ENCODE measurements at regions not wholly inside any gene's neighbourhood (a gene's known extent, or its start where the extent isn't known, plus 50 kb on each side); places are given as distances from the start of the nearest gene placed in this dataset.

DNA sequence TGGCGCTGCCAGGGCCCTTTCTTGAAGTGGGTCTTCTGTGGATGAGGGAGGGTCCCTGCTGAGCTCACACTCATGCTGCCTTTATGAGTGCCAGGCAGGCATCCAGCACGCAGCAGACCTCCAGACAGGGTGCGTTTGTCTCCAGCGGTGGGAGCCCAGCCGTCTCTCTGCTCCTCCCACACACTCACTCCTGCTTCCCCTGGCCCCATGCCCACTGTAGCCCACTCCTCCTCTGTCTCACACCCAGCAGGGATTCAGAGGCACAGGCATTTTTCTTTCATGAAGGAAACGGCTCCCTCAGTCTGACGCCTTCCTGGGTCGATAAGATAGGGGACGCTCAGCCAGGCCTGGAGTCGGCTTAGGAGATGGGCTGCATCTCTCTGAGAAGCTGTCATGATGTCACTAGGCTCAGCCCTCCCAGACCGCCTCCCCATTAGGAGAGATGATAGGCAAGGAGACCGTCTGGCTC lies 183.9 kb upstream of the NCAM1 start:
- in situ Hi-C loops (cut with HindIII; ENCODE audit: low pct_unique_long_range_greater_than_20kb, low sequenced_read_pairs), result no loop called here
- no peak for DNase-seq (ENCODE audit: low read depth, low spot score)

DNA sequence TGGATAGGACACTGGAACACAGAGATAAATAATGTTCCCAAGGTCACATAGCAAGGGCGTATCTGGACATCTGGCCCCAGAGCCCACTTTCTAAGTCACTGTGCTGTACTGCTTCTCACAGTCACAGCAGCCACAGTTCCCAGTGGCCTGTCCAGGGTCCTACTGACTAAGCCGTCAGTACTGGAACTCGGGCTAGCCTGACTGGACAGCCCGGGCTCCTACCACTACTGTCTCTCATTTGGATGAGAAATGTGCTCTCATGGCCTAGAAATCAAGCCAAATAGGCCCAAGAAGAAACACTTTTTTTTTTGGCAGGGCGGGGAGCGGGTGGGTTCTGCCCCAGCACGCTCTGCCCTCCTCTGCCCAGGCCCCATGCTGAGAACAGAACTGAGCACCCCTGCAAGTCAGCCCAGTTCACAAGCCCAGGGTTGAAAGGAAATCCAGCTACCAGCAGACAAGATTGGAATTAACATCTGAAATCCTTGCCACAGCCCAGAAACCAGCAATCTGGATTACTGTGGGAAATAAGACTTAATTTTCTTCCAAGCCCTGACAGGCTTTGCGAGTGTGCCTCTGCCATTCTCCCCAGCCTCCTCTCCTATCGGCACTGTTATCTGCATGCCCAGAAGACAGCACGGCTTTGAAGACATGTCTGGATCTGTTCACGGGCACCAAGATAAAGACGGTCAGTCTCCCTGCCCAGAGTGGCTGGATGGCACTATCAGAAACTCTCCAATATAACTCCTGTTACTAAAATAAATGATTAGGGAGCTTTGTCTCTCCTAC lies 182.9 kb upstream of the NCAM1 start:
- no peak for DNase-seq (ENCODE audit: low read depth, low spot score)
- in situ Hi-C loops (cut with HindIII; ENCODE audit: low pct_unique_long_range_greater_than_20kb, low sequenced_read_pairs), result no loop called here

DNA sequence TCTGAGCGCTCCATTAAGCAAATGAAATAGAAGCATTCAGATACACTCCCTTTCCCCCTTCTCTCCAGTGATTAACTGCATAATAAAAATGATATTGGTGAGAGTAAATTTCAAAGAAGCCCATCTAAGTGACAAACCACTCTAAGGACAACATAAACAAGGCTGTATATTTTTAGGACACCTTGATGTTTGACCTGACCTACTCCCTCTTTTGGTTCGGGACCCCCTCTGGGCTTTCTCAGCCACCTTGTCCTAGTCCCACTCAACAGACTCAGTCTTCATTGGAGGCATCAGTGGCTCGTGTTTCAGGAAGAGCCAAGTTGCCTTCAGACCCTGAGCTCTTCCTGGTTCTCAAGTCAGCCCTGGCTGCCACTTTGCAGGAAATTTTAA lies 182.3 kb upstream of the NCAM1 start:
- no peak for DNase-seq (ENCODE audit: low read depth, low spot score)
- in situ Hi-C loops (cut with HindIII; ENCODE audit: low pct_unique_long_range_greater_than_20kb, low sequenced_read_pairs), result no loop called here

DNA sequence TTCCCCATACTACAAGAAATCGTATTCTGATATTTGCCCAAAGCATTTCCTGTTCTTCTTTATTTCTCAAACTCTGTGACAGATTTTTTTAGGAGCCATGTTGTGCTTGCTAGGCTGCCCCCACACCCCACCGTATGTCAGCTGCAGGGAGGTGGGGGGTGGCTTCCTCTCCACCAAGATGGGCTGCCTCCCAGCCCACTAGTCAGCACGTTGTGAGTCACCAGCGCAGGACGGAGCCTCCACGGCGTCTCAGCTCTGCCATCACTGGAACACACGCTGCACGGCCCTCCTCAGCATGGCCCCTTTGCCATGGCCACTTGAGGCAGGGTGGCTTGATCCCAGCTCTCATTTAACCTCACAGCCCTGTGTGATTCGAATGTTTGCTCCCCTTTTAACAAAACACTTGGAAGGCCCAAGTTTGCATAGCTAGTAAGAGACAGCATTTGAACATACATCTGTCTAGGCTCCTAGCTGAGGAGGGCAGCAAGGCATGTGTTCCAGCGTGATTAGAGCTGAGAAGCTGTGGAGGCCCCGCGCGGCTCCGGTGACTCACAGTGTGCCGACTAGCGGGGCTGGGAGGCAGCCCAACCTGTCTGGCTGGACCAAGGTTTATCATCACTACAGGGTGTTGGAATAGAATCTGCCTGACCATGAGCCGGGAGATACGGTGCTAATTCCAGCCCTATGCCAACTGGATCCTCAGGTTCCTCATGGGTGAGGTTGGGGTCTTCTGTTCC lies 180.7 kb upstream of the NCAM1 start:
- in situ Hi-C loops (cut with HindIII; ENCODE audit: low pct_unique_long_range_greater_than_20kb, low sequenced_read_pairs), result no loop called here
- no peak for DNase-seq (ENCODE audit: low read depth, low spot score)

DNA sequence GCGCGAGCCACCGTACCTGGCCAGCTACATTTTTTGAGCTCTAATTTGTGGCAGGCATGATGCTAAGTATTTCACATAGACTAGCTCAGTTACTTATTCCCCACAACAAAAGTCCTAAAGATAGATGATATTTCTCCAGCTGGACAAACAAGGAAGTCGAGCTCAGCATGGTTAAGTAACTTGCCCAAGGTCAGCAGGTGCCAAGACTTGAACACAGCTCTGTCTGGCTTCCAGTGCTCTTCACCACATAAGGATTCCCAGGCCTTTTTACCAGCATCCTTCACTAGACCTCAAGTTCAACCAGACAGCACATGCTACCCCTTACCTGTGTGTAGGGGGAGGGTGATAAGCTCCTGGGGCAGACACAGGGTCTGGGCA lies 177.3 kb upstream of the NCAM1 start:
- in situ Hi-C loops (cut with HindIII; ENCODE audit: low pct_unique_long_range_greater_than_20kb, low sequenced_read_pairs), result no loop called here
- DNase-seq (ENCODE audit: low read depth, low spot score), result no peak

DNA sequence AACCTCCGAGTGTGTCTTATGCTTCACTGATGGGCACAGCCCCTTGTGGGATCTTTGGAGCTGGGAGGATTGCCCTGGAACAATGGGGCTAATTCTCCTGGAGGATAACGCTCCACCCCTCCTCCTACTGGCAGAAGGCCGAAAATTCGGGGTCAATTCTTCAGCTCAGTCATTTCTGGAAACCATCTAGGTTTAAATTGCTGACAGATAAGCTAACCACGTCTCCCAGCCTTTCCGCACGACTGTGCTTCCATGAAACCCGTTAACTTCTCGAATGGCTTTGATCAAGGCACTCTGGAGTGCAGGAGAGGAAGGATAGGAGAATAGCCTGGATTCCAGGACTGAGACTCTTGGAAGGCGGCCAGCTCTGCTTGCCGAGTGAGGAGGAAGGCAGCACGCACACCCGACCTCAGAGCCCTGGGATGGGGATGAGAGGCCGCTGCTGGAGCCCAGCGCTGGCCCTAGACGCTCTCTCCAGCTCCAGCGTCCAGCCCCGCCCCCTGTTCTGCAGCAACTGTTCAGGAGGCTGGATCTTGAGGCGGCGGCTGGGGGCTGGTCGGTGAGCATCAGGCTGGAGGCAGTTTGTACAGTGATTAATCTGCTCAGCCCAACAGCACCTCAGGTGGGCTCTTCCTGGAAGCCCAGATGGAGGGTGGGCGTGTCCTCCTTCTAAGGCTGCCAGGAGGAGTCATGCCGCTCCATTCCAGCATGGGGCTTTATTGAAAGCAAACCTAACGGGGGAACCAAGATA lies 176.7 kb upstream of the NCAM1 start:
- in situ Hi-C loops (cut with HindIII; ENCODE audit: low pct_unique_long_range_greater_than_20kb, low sequenced_read_pairs), result no loop called here
- DNase-seq (ENCODE audit: low read depth, low spot score), result peak; percentile 39

DNA sequence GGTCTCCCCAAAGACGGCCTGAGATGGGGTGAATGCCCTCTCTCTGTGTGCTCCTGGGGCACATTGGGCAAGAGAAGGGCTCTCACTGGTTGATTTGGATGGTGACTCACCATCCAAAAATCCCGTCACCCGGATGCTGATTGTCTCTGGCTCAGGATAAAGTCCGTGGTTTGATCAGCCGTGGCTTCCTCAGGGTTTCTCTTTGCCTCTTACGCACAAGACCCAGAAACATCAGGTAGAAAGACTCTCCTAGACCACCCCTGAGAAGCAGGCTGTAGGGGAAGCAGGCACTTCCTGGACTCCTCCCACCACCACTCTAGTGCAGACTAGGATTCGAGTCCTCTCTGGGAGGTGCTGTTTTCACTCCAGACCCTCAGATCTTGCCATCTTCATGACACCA lies 176.1 kb upstream of the NCAM1 start:
- in situ Hi-C loops (cut with HindIII; ENCODE audit: low pct_unique_long_range_greater_than_20kb, low sequenced_read_pairs), result no loop called here

DNA sequence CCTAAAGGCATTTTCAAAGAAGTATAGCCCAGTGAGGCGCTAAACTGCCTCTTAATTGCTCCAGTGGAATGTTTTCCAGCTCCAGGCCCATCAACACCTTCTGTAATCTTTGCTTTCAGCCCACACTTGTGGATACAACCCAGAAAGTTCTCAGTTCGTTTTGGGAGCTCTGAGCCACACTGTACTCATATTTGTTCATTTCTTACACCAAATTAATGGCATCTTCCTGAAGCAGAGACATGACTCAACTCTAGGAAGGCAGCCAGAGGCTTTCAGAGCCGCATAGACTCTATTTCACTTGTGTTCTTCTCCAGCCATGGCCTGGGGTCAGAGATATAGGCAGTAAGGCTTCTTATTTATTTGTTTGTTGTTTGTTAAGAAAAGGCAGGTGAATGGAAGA lies 175.5 kb upstream of the NCAM1 start:
- in situ Hi-C loops (cut with HindIII; ENCODE audit: low pct_unique_long_range_greater_than_20kb, low sequenced_read_pairs), result no loop called here
- DNase-seq (ENCODE audit: low read depth, low spot score), result no peak

More for the DNA sequence above, 176.1 kb upstream of the NCAM1 start:
- DNase-seq (ENCODE audit: low read depth, low spot score), result no peak

DNA sequence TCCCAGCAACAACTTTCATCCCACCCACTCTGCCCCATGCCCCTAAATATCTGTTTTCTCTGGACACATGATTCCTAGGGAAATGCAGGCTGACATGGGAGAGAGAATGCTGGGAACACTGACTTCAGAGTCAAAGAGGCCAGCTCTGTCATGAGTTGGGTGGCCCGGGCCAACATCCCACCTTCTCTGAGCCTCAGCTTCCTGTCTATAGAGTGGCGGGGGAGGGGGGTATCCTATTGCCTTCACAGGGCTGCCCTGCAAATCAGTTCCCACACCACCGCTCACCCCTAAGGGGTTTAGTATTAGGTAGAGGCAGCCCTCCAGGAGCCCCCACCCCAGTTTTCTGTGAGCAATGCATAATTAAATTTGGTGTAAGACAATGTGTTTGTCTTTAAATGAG lies 175.0 kb upstream of the NCAM1 start:
- no peak for DNase-seq (ENCODE audit: low read depth, low spot score)
- in situ Hi-C loops (cut with HindIII; ENCODE audit: low pct_unique_long_range_greater_than_20kb, low sequenced_read_pairs), result no loop called here

DNA sequence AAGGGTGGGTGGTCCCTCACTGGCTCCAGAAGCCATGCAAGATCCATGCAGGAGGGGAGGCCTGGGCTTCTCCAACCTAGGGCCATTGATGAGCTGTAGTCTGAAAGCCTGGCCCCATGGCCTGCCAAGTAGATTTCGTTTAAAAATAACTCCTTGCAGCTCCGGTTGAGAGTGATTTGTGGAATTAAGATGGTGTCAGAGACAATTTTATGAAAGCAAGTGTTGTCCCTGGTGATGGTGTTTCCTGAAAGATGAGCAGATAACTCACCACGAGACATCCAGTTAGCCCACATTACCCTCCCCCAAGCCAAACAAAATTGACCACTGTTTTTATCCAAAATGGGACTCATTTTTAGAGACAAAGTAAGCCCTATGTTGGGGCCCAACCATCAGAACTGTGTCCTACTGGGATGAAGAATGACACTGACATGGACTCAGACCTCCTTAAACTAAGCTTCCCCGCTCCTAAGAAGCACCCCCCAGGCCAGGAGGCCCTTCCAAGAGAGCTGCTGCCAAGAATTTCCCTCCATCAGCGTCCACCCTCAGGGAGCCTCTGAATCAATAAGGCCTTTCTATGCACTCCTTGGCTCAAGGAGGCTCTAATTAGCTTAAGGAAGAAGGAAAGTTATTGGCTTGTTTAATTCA lies 174.2 kb upstream of the NCAM1 start:
- in situ Hi-C loops (cut with HindIII; ENCODE audit: low pct_unique_long_range_greater_than_20kb, low sequenced_read_pairs), result no loop called here
- DNase-seq (ENCODE audit: low read depth, low spot score), result peak; percentile 82

DNA sequence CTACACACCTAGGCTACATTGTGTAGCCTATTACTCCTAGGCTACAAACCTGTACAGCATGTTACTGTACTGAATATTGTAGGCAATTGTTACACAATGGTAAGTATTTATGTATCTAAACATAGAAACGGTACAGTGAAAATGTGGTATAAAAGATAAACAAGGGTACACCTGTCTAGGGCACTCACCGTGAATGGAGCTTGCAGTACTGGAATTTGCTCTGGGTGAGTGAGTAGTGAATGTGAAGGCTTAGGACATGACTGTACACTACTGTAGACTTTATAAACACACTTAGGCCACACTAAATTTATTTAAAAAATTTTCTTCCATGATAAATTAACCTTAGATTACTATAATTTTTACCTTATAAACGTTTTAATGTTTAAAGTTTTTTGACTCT lies 171.7 kb upstream of the NCAM1 start:
- in situ Hi-C loops (cut with HindIII; ENCODE audit: low pct_unique_long_range_greater_than_20kb, low sequenced_read_pairs), result no loop called here
- DNase-seq (ENCODE audit: low read depth, low spot score), result no peak

DNA sequence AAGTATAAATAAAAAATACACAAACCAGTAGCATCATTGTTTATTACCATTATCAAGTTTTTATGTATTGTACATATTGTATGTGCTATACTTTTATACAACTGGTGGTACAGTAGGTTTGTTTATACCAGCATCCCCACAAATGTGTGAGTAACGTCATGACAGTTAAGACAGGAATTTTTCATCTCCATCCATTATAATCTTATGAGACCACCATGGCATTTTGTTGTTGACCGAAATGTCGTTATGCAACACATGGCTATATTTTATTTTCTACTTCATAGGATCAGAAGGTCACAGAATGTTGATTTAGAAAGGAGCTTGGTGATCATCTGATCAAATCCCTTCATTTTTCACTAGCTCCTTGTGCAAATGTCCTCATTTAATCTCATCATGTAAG lies 170.9 kb upstream of the NCAM1 start:
- in situ Hi-C loops (cut with HindIII; ENCODE audit: low pct_unique_long_range_greater_than_20kb, low sequenced_read_pairs), result no loop called here
- DNase-seq (ENCODE audit: low read depth, low spot score), result no peak

DNA sequence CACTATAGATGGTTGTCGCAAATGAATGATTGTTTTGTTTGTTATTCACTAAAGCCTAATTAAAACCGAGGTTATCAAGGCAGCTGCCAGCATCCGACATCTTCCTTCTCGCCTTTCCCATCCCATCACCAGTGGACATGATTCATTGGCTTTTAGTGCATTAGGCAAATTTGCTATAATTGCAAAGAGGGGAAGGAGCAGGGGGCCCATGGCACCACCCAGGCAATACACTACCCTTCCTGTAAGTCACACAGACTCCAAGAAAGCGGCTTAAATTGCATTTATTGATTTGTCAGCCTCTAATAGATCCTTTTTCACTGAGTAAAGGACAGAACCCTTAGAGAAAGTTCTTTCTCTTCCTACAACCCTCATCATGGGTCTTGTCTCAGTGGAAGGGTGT lies 169.2 kb upstream of the NCAM1 start:
- DNase-seq (ENCODE audit: low read depth, low spot score), result no peak
- in situ Hi-C loops (cut with HindIII; ENCODE audit: low pct_unique_long_range_greater_than_20kb, low sequenced_read_pairs), result no loop called here

DNA sequence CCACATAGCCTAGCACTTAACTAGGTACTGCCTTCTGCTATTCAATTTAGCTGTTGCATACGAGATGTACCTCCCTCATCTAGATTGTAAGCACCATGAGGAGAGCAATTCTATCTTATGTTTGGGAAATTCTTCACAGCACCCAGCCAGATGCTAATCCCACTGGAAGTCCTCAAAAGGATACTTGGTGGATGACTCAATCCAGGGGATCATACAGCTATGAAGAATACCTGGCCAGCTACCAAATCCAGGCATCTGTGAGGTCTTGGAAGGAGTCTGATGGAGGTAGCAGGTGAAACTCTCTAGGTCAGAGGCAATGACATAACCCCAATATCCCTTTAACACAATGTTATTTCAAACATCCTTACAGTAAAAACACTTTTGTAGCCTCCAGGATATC lies 167.8 kb upstream of the NCAM1 start:
- no peak for DNase-seq (ENCODE audit: low read depth, low spot score)

DNA sequence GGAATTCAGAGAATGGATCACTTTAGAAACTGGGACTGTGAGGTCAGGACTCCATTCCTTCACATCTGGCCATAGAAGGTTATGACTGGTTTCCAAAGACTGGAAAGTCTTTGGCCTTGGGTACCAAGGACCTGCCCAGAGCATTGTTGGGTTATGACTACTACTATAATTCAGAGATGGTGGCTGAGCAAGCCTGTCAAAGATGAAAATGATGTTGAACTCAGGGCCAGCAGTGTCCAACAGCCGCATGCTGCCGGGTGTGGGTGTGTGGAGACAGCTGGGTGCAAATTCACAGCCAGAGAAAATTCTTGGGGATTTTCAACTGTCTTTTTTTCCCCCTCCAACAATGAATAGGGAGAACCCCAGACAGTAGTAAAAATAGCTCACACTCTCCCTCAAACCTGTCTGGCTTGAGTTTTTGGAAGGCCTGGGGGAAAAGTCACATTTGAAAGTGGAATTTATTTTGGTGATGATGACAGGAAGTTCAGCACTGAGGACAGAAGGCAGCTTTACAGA lies 166.8 kb upstream of the NCAM1 start:
- no peak for DNase-seq (ENCODE audit: low read depth, low spot score)
- in situ Hi-C loops (cut with HindIII; ENCODE audit: low pct_unique_long_range_greater_than_20kb, low sequenced_read_pairs), result no loop called here

More for the DNA sequence above, 167.8 kb upstream of the NCAM1 start:
- in situ Hi-C loops (cut with HindIII; ENCODE audit: low pct_unique_long_range_greater_than_20kb, low sequenced_read_pairs), result no loop called here

DNA sequence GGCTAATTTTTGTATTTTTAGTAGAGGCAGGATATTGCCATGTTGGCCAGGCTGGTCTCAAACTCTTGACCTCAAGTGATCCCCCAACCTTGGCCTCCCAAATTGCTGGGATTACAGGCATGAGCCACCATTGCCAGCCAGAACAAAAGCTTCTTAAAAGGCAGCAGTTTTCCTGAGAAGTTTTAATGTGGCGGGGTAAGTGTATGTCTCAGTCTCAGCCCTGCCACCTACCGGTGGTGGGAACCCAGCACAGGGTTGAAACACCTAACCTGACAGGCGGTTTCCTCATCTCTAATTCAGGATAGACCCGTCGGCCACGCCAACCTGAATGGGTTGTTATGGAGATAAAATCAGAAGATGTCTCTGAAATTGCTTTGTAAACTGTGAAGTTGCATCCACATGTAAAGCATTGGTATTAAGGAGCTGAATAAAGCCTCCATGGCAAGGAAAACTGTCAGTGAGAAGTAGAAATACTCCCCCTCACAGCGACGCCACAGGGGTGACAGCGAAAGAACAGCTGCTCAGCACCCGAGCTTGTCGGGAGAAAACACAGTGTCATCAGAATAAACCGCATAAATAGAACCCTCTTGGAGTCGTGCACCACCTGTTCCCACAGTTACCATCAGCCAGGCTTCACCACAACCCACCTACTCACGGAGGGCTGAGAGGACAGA lies 165.9 kb upstream of the NCAM1 start:
- in situ Hi-C loops (cut with HindIII; ENCODE audit: low pct_unique_long_range_greater_than_20kb, low sequenced_read_pairs), result no loop called here

DNA sequence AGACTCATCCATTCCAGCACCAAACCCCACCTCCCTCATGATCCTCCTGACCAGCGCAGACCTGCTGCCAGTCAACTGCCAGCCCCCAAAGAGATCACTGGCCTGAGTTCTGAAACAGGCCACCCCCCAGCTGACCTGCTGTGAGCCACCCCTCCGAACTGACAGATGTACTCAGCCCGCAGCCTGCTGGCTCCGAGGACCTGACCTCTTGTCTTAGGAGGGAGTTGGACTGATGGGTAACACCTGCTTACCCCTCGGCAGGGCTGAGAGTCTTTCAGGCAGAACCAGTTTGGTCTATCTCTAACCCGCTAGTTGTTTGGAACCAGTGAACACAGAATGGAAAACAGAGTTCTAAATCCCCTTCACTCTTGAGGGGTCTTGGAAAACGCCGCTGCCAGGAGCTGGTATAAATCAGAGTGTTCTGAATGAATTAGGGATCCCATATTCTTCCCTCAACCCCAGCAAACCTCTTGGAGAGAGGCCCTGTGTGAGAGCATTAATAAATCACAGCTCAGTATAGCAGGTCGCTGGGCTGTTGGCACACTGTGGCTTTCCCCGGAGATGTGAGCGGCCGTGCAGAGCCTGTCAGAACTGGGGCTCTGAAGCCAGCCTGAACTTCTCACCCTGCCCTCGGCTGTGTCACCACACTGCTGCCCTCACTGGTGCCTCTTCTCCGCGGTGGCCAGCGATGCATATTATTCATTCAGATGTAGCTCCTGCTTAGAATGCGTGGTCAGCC lies 165.1 kb upstream of the NCAM1 start:
- in situ Hi-C loops (cut with HindIII; ENCODE audit: low pct_unique_long_range_greater_than_20kb, low sequenced_read_pairs), result no loop called here
- DNase-seq (ENCODE audit: low read depth, low spot score), result no peak

More for the DNA sequence above, 165.9 kb upstream of the NCAM1 start:
- peak; percentile 68 for DNase-seq (ENCODE audit: low read depth, low spot score)

All from SK-MEL-5 (cell line).